ENCODE measurements at regions not wholly inside any gene's neighbourhood (a gene's known extent, or its start where the extent isn't known, plus 50 kb on each side); places are given as distances from the start of the nearest gene placed in this dataset.

- DNase-seq (ENCODE audit: low read depth) = no peak
Measured at GRCh38 chr15:47484997-47485396, 232.3 kb upstream of the SEMA6D start.

GRCh38 chr15:47485419-47485818, 231.9 kb upstream of the SEMA6D start:
- DNase-seq (ENCODE audit: low read depth) = no peak

DNA sequence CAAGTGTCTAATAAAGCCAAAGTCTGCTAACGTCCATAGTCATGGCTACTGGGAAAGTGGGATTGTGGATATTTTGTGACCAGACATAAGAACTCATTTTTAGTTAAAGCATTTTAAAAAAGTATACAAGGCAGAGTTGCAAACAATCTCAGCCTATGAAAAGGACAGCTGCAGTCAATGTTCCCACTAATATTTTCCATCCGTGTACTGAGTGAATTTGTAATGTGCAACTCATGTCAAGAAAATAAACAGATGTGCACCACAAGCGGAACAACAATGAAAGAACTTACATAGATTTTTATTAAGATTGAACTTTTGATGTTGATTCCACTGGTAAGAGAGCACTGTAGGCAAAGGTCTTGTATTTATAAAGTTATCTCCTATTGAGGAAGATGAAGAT, 231.3 kb upstream of the SEMA6D start:
- no peak for DNase-seq (ENCODE audit: low read depth)

DNA sequence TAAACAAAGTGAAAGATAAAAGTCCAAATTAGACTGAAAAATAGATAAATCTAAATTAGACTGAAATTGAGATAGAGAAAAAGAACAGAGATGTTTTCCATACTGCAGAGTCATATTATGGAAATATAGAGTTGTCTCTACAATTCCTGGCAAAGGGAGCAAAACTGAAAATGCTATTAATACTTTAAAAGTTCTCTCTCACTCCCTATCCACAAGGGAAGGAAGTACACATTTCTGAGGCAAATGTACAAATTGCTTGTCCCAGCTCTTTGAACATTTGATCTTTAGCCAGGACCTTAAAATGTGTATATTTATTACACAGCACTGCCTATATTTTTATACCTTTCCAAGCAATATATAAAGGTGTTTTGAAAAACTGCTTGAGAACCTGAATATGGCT, 225.1 kb upstream of the SEMA6D start:
- DNase-seq (ENCODE audit: low read depth) = no peak

- DNase-seq (ENCODE audit: low read depth) = no peak
Measured at GRCh38 chr15:47493357-47494247, 223.7 kb upstream of the SEMA6D start.

- DNase-seq (ENCODE audit: low read depth) = no peak
Measured at GRCh38 chr15:47496343-47497185, 220.7 kb upstream of the SEMA6D start.

DNA sequence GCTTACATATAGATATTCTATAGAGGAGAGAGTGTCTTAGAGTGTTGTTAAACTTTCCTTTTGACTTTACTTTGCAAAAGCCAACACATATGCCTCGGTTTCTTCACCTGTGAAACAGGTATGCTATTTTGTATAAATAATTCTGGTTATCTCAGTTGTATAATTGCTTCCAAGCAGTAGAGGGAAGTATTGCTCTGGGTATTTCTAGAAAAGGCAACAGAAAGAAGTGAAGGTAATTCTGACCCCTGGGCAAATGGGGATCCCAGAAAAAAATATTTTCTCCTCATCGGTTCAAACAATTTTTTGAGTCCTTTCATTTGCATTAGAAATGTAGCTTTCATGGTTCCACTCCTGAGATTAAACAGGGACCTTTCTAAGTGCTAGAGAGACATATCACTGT, 216.5 kb upstream of the SEMA6D start:
- no peak for DNase-seq (ENCODE audit: low read depth)

GRCh38 chr15:47502041-47502440, 215.3 kb upstream of the SEMA6D start:
- DNase-seq (ENCODE audit: low read depth) = no peak

GRCh38 chr15:47503876-47504275, 213.4 kb upstream of the SEMA6D start:
- DNase-seq (ENCODE audit: low read depth) = no peak

DNA sequence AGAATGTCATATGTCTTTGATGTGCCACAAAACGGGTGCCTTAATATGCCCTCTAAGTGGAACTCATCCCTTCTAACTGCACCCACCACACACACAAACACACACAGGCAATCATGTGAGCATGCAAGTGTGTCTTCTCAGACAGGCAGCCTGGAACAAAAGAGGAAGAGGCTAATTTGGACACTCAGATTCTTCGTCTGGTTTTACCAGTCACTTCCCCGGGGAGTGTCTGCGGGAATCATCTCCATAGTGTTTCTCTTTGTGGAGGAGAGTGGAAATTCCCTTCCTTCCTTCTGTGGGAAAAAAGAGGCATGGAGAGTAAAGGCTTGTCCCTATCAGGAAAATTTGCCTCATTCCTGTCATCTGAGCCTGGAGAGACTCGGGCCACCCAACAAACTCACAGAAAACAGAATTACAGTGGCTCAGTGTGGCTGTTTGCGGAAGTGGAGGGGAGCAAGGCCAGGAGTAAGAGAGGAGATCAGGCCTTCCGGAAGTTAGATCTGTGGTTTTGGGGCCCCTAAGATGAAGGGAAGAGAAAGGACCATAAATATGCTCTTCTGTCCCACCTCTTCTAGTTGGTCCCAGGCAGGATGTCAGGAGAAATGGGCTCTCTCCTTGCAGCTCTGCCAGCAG, 212.6 kb upstream of the SEMA6D start:
- no peak for DNase-seq (ENCODE audit: low read depth)

DNA sequence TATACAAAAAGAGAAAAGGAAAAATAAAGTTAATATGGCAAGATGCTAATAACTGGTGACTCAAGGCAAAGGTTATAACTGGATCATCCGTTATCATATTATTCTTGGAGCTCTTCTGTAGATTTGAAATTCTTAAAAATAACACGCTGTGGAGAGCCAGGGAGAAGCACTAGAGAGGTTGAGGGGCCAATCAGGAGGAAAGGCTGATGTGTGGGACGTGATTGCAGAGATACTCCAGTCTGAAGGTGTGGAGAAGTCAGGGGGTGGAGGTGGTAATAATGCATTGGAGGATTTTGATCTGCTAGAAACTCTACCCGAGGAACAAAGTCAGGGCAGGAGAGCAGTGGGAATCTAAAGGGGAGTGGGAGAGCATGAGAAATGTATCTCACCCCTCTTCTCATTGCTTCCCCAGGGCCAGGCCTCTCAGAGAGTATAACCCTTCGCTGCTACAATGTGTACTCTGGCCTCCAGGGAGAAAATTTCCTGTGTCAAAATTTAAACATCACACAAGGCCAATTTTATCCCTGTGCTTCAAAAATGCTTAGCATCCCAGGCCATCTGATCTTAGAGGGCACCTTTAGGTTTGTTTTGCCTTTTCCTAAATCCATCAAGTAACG, 211.5 kb upstream of the SEMA6D start:
- DNase-seq (ENCODE audit: low read depth) = no peak

DNA sequence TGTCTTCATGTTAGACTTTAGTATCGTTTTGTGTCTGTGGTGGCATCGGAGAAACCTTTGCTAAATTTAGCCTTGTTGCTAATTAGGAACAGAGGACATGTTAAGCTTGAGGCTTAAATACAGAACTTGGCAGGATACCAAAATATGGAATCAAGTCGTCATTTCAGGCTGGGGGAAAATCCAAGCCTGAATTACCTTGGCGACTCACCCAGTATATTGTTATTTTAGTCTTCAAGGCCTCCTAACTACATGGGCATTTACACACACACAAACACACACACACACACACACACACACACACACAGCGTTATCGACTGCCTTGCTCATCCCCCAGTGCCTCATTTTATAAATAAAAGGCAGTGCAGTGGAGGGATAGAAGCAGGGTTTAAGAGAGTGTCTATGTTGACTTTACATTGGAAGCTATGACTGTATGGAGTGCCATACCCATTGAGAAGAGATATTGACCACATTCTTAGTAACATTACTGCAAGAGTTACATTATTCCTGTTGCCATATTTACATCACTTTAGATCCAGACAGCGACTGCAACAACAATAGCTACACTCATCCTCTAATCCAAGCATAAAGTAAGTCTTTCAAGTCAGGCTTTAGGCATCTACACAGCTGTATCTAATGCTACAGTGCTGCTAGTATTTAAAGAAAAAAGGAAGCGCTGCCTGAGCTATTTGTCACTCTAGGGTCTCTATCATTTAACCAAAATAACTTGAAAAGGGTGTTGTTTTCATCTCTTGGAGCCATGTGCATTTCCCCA, 210.8 kb upstream of the SEMA6D start:
- DNase-seq (ENCODE audit: low read depth) = no peak

DNA sequence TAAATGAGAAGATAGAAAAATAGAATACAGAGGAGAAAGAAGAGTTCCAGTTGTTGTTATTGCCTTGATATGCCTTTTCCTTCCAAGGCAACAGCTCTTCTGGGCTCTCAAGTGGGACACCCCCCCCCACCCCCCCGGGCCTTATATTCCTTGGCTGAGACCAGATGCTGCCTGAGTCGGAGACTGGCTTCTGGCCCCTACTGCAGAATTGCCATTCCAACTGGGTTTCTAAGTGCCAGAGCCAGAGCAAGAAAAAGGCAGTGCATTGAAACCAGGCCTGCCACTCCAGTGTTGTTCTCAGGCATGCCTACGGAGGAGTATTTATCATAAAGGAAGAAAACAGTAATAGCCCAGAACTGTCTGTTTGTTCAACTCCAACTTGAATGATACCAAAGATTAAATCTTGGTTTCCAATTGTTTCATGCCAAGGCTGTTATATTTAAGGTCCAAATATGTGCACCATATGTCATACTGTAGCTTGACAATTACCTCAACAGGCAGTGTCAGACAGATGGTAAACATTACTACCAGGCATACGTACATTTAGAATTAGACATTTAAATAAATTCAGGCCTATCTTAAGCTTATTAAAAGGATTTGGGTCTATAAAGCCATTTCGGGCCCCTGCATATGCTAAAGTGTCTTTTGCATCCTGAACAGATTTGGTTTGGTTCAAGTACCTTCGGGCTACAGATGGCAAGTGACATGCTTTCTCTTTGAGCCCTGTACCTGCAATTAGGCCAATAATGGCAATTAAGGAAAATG, 209.9 kb upstream of the SEMA6D start:
- no peak for DNase-seq (ENCODE audit: low read depth)

DNA sequence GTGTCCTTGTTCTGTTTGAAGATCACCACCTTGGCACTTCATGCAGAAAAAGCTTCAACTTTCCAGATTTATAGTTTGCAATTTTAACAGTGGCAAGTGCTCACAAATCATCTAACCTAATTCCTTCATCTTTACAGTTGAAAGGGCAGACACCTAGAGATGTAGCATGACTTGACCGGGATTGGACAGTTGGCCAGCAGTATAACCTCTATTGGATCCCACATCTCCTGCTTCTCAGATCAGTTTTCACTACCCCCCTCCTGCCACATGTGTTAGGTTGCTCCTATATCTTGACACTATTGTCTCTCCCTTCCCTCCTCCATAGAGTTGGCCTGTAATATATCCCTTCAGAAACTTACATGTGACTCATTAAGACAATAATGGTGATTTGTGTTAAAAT, 206.0 kb upstream of the SEMA6D start:
- DNase-seq (ENCODE audit: low read depth) = no peak

- no peak for DNase-seq (ENCODE audit: low read depth)
Measured at GRCh38 chr15:47513471-47513870, 203.8 kb upstream of the SEMA6D start.

DNA sequence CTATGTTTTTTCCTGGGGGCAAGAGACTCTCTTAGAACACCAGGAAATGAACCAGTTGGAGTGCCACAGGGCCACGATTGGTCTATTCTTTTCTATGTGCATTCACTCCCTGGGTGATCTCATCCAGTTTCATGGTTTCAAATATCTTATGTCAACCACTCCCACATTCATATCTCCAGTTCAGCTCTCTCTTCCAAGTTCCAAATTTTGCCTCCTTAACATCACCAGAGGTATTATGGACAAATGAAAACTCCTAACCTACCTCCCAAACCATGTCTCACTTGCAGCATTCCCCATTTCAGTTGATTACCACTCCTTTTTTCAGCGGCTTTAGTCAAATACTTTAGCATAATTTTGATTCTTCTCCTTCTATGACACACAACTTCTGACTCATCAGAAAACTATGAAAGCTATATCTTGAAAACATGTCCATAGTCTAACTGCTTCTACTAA, 203.1 kb upstream of the SEMA6D start:
- no peak for DNase-seq (ENCODE audit: low read depth)

- no peak for DNase-seq (ENCODE audit: low read depth)
Measured at GRCh38 chr15:47516558-47516957, 200.7 kb upstream of the SEMA6D start.

- DNase-seq (ENCODE audit: low read depth) = no peak
Measured at GRCh38 chr15:47516972-47517371, 200.3 kb upstream of the SEMA6D start.

DNA sequence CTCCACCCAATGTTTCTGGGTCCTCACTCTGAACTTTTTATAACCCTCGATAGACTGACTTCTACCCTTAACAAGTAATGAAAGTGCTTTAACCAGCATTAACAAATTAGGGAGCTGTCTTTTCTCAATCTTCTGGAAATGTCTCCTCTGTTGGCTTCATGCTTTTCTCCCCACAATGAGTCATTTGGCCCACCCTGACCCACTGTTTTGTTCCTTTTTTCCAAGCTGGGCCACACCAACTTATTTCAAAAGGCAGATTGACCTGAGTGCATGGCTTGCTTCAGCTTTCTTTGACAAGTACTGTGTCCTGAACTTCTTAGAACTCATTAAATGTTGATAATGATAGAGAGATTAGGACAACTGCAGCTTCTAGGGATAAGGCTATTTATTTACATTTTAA, 199.6 kb upstream of the SEMA6D start:
- no peak for DNase-seq (ENCODE audit: low read depth)
